Adrenal gland (tissue), 9 donors: ENCODE measurements at regions not wholly inside any gene's neighbourhood (a gene's known extent, or its start where the extent isn't known, plus 50 kb on each side); places are given as distances from the start of the nearest gene placed in this dataset.

Experiments
- DNase-seq, 7 donors: peaks; one replicate each; pipeline ENCODE4 v3.0.0-alpha.2; 2019 to 2020
- H3K27ac ChIP-seq, 5 donors: fragments of 200-600 bp; sonication (generic) in 4 of 5; 1 replicate in 3 of 5; 2 replicates in 2 of 5; pipeline versions ENCODE4 v1.5.1 to v1.8.0; 2016 to 2020; ENCODE audit warnings: mild to moderate bottlenecking in 1 of 5
- H3K27me3 ChIP-seq: fragments of 200-600 bp; 2 replicates; pipeline ENCODE4 v1.8.0; 2021
- H3K36me3 ChIP-seq, 2 donors: fragments of 200-600 bp; replicated peaks in 1 of 2; 1 replicate in 1 of 2; 2 replicates in 1 of 2; pipeline versions ENCODE4 v1.5.1 to v1.8.0; 2018 to 2022
- H3K4me1 ChIP-seq, 2 donors: fragments of 200-600 bp; replicated peaks in 1 of 2; 1 replicate in 1 of 2; 2 replicates in 1 of 2; pipeline versions ENCODE4 v1.5.1 to v1.8.0; 2018 to 2021
- H3K4me3 ChIP-seq, 4 donors: fragments of 200-600 bp; sonication (generic) in 3 of 4; one replicate each; pipeline ENCODE4 v1.5.1; 2016 to 2018
- H3K9me3 ChIP-seq, 3 donors: fragments of 200-600 bp; sonication (generic) in 1 of 3; replicated peaks in 1 of 3; 1 replicate in 2 of 3; 2 replicates in 1 of 3; pipeline versions ENCODE4 v1.5.1 to v1.8.0; 2016 to 2021
- POLR2A ChIP-seq, 2 donors: fragments of 450-650 bp; IDR thresholded peaks; one replicate each; pipeline ENCODE4 v1.6.1; 2017; ENCODE audit warnings: antibody characterized with exemption in 2 of 2, mild to moderate bottlenecking in 2 of 2, moderate library complexity in 1 of 2
- WGBS, 4 donors: extraction: QIAGEN DNeasy Blood & Tissue Kit in 2 of 4; methylation state at CpG; one replicate each; pipeline versions ENCODE4 v1.1.5 to v1.1.7; 2013 to 2017; 5-methylcytosine and 5-hydroxymethylcytosine counted together
- intact Hi-C, 2 donors: fragments of 100-400 bp; cut with DNase I; formaldehyde crosslinking; loops; one replicate each; pipeline versions ENCODE4 v1.14.1 to v1.15.0; 2022 to 2023
- TF ChIP-seq, protein P1 (sequence below), 6 experiments: fragments of 450-650 bp in 4 of 6; fragments of 200-600 bp in 2 of 6; sonication (generic) in 1 of 6; IDR thresholded peaks; 1 replicate in 5 of 6; 2 replicates in 1 of 6; pipeline versions ENCODE4 v1.5.1 to v1.8.0; 2016 to 2021; ENCODE audit warnings: antibody characterized with exemption in 6 of 6, mild to moderate bottlenecking in 2 of 6, moderate library complexity in 1 of 6
- donor health status: healthy with polysubstance abuse.
- donor health status: Bipolar disorder and iron deficiency.
- donor health status: DM: yes; HTN: yes; CAD: no.
- donor health status: DM: no; HTN: no; CAD: no.
- donor health status: DM: no; HTN: no; CAD: no.

DNA sequence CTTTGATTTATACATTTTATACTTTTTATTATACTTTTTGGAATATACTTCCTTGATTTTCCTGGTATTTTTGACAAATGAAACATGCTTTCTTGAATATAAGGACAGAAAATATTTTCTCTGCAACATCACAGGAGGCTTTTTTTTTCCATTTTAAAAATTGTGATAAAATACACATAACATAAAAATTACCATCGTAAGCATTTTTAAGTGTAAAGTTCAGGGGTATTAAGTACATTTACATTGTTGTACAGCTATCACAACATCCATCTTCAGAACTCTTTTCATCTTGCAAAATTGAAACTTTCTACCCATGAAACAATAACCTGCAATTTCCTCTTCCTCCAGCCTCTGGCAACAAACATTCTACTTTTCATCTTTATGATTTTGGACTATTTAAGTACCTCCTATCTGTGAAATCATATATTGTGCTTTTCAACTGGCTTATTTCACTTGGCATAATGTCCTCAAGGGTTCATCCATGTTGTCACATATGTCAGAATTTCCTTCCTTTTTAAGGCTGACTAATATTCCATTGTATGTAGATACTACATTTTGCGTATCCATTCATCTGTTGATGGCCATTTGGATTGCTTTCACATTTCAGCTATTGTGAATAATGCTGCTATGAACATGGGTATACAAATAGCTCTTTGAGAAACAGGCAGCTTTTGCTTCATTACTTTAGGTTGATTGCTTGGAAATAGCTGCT lies 412.6 kb downstream of the RAPGEF2 start:
- intact Hi-C loops: no loop called here
- TF ChIP-seq, protein P1, sequence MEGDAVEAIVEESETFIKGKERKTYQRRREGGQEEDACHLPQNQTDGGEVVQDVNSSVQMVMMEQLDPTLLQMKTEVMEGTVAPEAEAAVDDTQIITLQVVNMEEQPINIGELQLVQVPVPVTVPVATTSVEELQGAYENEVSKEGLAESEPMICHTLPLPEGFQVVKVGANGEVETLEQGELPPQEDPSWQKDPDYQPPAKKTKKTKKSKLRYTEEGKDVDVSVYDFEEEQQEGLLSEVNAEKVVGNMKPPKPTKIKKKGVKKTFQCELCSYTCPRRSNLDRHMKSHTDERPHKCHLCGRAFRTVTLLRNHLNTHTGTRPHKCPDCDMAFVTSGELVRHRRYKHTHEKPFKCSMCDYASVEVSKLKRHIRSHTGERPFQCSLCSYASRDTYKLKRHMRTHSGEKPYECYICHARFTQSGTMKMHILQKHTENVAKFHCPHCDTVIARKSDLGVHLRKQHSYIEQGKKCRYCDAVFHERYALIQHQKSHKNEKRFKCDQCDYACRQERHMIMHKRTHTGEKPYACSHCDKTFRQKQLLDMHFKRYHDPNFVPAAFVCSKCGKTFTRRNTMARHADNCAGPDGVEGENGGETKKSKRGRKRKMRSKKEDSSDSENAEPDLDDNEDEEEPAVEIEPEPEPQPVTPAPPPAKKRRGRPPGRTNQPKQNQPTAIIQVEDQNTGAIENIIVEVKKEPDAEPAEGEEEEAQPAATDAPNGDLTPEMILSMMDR (IDR thresholded peaks at IDR 0.05): no peak
- TF ChIP-seq POLR2A (IDR thresholded peaks at IDR 0.05): no peak
- WGBS, 4 donors: 87 to 94% (median 90%) methylated on average over 2 of the region's 2 CpGs

GRCh38 chr4:159516556-159517140 lies 413.8 kb downstream of the RAPGEF2 start:
- TF ChIP-seq POLR2A (IDR thresholded peaks at IDR 0.05): no peak
- TF ChIP-seq, protein P1 (IDR thresholded peaks at IDR 0.05): no peak
- intact Hi-C loops: no loop called here
- no peak overlapping the region for H3K4me3 ChIP-seq

More for the DNA sequence above, 412.6 kb downstream of the RAPGEF2 start:
- Histone ChIP-seq H3K27ac (no peak overlapping the region), H3K9me3 (no peaks in the 10 kb centered on the region), H3K27me3 (no peaks in the 10 kb centered on the region), H3K4me3 (no peak overlapping the region), H3K36me3 (no peaks in the 10 kb centered on the region), H3K4me1 (peaks cover 5 to 16% of the 10 kb centered on the region in 2 donors)
- DNase-seq: no peak

DNA sequence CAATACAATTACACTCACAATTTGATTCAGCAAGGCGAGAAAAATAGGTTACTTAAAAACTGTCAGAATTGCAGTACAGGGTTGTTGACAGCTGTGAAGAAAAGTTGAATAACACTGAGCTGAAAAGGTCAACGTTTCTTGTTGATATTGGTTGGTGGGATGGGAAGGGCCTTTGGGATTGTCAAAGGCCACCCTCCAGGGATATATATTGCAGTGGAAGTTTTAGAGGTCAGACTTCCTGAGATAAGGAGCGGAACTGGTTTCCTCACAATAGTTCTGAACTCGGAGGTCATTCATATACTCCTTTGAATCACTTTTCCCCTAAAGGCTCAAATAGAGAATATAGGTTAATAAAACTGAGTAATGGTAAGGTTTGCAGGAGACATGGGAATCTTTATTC lies 417.2 kb downstream of the RAPGEF2 start:
- no peak overlapping the region for H3K4me3 ChIP-seq
- H3K36me3 ChIP-seq: no peaks in the 10 kb centered on the region
- no peak for DNase-seq
- H3K27ac ChIP-seq: no peak overlapping the region
- WGBS, 4 donors: 21 to 26% (median 24%) methylated on average over 4 of the region's 4 CpGs
- TF ChIP-seq, protein P1 (IDR thresholded peaks at IDR 0.05): no peak
- no peak for TF ChIP-seq POLR2A (IDR thresholded peaks at IDR 0.05)
- intact Hi-C loops: no loop called here
- no peaks in the 10 kb centered on the region for H3K27me3 ChIP-seq
- peaks cover 5 to 16% of the 10 kb centered on the region in 2 donors for H3K4me1 ChIP-seq
- H3K9me3 ChIP-seq: no peaks in the 10 kb centered on the region

More at GRCh38 chr4:159516556-159517140, 413.8 kb downstream of the RAPGEF2 start:
- Histone ChIP-seq H3K27ac (peak overlapping the region in 1 of 5 donors; percentile 13), H3K36me3 (no peaks in the 10 kb centered on the region), H3K27me3 (no peaks in the 10 kb centered on the region), H3K4me1 (peaks cover 5 to 16% of the 10 kb centered on the region in 2 donors), H3K9me3 (no peaks in the 10 kb centered on the region)
- DNase-seq: no peak

GRCh38 chr4:159526172-159526571 lies 423.3 kb downstream of the RAPGEF2 start:
- Histone ChIP-seq H3K27me3 (no peaks in the 10 kb centered on the region), H3K9me3 (no peaks in the 10 kb centered on the region), H3K27ac (no peak overlapping the region), H3K4me3 (no peak overlapping the region), H3K36me3 (no peaks in the 10 kb centered on the region), H3K4me1 (no peaks in the 10 kb centered on the region)
- TF ChIP-seq POLR2A (IDR thresholded peaks at IDR 0.05): no peak
- TF ChIP-seq, protein P1 (IDR thresholded peaks at IDR 0.05): no peak
- WGBS, 4 donors: 81 to 89% (median 84%) methylated on average over 6 of the region's 6 CpGs
- intact Hi-C loops: no loop called here
- DNase-seq: no peak
